Endodermal cell (in vitro differentiated cells): ENCODE measurements at regions not wholly inside any gene's neighbourhood (a gene's known extent, or its start where the extent isn't known, plus 50 kb on each side); places are given as distances from the start of the nearest gene placed in this dataset.

Source experiments
- DNase-seq: peaks from one replicate; pipeline ENCODE4 v3.0.0-alpha.2; 2017
- H3K27ac ChIP-seq: 2 replicates; pipeline ENCODE4 v1.5.1; 2013; ENCODE audit warnings: mild to moderate bottlenecking, low read depth, low read length, moderate library complexity
- H3K27me3 ChIP-seq: 2 replicates; pipeline ENCODE4 v1.6.1; 2013; ENCODE audit warnings: mild to moderate bottlenecking, low read length, moderate library complexity; ENCODE audit not compliant: insufficient read depth, control insufficient read depth, poor library complexity, severe bottlenecking
- H3K36me3 ChIP-seq: 2 replicates; pipeline ENCODE4 v1.7.0; 2013; ENCODE audit warnings: mild to moderate bottlenecking, low read length, moderate library complexity; ENCODE audit not compliant: control insufficient read depth, insufficient read depth
- H3K4me1 ChIP-seq: one replicate; pipeline ENCODE4 v1.7.0; 2013; ENCODE audit warnings: low read length; ENCODE audit not compliant: control insufficient read depth, insufficient read depth
- H3K4me3 ChIP-seq: 2 replicates; pipeline ENCODE4 v1.5.1; 2013; ENCODE audit warnings: mild to moderate bottlenecking, low read length, moderate library complexity
- H3K9ac ChIP-seq: 2 replicates; pipeline ENCODE4 v1.6.1; 2013; ENCODE audit warnings: mild to moderate bottlenecking, low read length, moderate library complexity; ENCODE audit not compliant: poor library complexity, severe bottlenecking; ENCODE audit errors: extremely low read depth
- H3K9me3 ChIP-seq: 2 replicates; pipeline ENCODE4 v1.6.1; 2013; ENCODE audit warnings: mild to moderate bottlenecking, low read length, moderate library complexity; ENCODE audit not compliant: control insufficient read depth
- H3K27ac Mint-ChIP-seq: 2 replicates; pipeline ENCODE4 v1.8.0; 2020; ENCODE audit warnings: mixed read lengths
- H3K27me3 Mint-ChIP-seq: 2 replicates; pipeline ENCODE4 v1.8.0; 2021; ENCODE audit warnings: mild to moderate bottlenecking, mixed read lengths; ENCODE audit not compliant: insufficient read depth
- H3K36me3 Mint-ChIP-seq: 2 replicates; pipeline ENCODE4 v1.8.0; 2020; ENCODE audit warnings: low read depth, mixed read lengths
- H3K4me1 Mint-ChIP-seq: 2 replicates; pipeline ENCODE4 v1.8.0; 2020; ENCODE audit warnings: mixed read lengths
- H3K4me3 Mint-ChIP-seq: 2 replicates; pipeline ENCODE4 v1.8.0; 2020; ENCODE audit warnings: mild to moderate bottlenecking, moderate library complexity, mixed read lengths
- H3K9me3 Mint-ChIP-seq: 2 replicates; pipeline ENCODE4 v1.8.0; 2020; ENCODE audit warnings: mild to moderate bottlenecking, mixed read lengths
- CTCF ChIP-seq: fragments of 200-600 bp; sonication (generic); conservative IDR thresholded peaks from 2 replicates; pipeline ENCODE4 v1.5.0; 2021; ENCODE audit warnings: antibody characterized with exemption, mild to moderate bottlenecking
- WGBS, 2 experiments: methylation state at CpG; one replicate each; pipeline versions ENCODE4 v1.1.5 to v1.1.7; 2013; ENCODE audit warnings: missing lambda C conversion rate in 2 of 2, mixed read lengths in 1 of 2; ENCODE audit not compliant: insufficient coverage in 1 of 2, insufficient read length in 1 of 2; 5-methylcytosine and 5-hydroxymethylcytosine counted together

GRCh38 chr4:141435446-141436225 is 200.7 kb upstream of the IL15 start:
- H3K27me3 Mint-ChIP-seq, result no peaks in the 10 kb centered on the region

GRCh38 chr4:141439223-141439622 is 197.2 kb upstream of the IL15 start:
- H3K27me3 ChIP-seq, result no peaks in the 10 kb centered on the region
- DNase-seq, result no peak
- Mint-ChIP-seq H3K9me3 (no peaks in the 10 kb centered on the region), H3K27me3 (no peaks in the 10 kb centered on the region), H3K4me1 (no peaks in the 10 kb centered on the region), H3K4me3 (no peak overlapping the region), H3K27ac (no peak overlapping the region), H3K36me3 (no peaks in the 10 kb centered on the region)
- no peak for TF ChIP-seq CTCF
- no peaks in the 10 kb centered on the region for H3K9me3 ChIP-seq
- no peak overlapping the region for H3K9ac ChIP-seq
- no peaks in the 10 kb centered on the region for H3K36me3 ChIP-seq
- WGBS, 2 experiments, result no CpG with 5 or more reads among the region's 1 CpG
- H3K4me1 ChIP-seq, result no peaks in the 10 kb centered on the region
- no peak overlapping the region for H3K4me3 ChIP-seq
- no peak overlapping the region for H3K27ac ChIP-seq

More at GRCh38 chr4:141435446-141436225, 200.7 kb upstream of the IL15 start:
- H3K4me1 Mint-ChIP-seq, result no peaks in the 10 kb centered on the region
- no peaks in the 10 kb centered on the region for H3K36me3 Mint-ChIP-seq
- no peak overlapping the region for H3K27ac Mint-ChIP-seq
- H3K4me1 ChIP-seq, result no peaks in the 10 kb centered on the region
- no peak for DNase-seq
- no peaks in the 10 kb centered on the region for H3K27me3 ChIP-seq
- no peak overlapping the region for H3K4me3 Mint-ChIP-seq
- WGBS, 2 experiments, result 85% methylated on average over 2 of the region's 3 CpGs; no CpG with 5 or more reads in 1 of the 2 experiments
- H3K9me3 Mint-ChIP-seq, result no peaks in the 10 kb centered on the region
- no peak overlapping the region for H3K27ac ChIP-seq
- H3K9ac ChIP-seq, result no peak overlapping the region
- TF ChIP-seq CTCF, result no peak
- no peak overlapping the region for H3K4me3 ChIP-seq
- no peaks in the 10 kb centered on the region for H3K9me3 ChIP-seq
- H3K36me3 ChIP-seq, result no peaks in the 10 kb centered on the region

GRCh38 chr4:141447761-141448160 is 188.6 kb upstream of the IL15 start:
- no peaks in the 10 kb centered on the region for H3K27me3 Mint-ChIP-seq
- WGBS, 2 experiments, result 84 to 86% methylated on average over 1 of the region's 1 CpG
- Histone ChIP-seq H3K27me3 (no peaks in the 10 kb centered on the region), H3K27ac (no peak overlapping the region), H3K4me1 (no peaks in the 10 kb centered on the region), H3K9me3 (no peaks in the 10 kb centered on the region), H3K9ac (no peak overlapping the region), H3K36me3 (no peaks in the 10 kb centered on the region), H3K4me3 (no peak overlapping the region)
- no peaks in the 10 kb centered on the region for H3K9me3 Mint-ChIP-seq
- TF ChIP-seq CTCF, result no peak
- no peak for DNase-seq
- H3K4me3 Mint-ChIP-seq, result no peak overlapping the region
- no peaks in the 10 kb centered on the region for H3K4me1 Mint-ChIP-seq
- H3K27ac Mint-ChIP-seq, result no peak overlapping the region
- no peaks in the 10 kb centered on the region for H3K36me3 Mint-ChIP-seq
